ENCODE measurements at regions not wholly inside any gene's neighbourhood (a gene's known extent, or its start where the extent isn't known, plus 50 kb on each side); places are given as distances from the start of the nearest gene placed in this dataset.

DNA sequence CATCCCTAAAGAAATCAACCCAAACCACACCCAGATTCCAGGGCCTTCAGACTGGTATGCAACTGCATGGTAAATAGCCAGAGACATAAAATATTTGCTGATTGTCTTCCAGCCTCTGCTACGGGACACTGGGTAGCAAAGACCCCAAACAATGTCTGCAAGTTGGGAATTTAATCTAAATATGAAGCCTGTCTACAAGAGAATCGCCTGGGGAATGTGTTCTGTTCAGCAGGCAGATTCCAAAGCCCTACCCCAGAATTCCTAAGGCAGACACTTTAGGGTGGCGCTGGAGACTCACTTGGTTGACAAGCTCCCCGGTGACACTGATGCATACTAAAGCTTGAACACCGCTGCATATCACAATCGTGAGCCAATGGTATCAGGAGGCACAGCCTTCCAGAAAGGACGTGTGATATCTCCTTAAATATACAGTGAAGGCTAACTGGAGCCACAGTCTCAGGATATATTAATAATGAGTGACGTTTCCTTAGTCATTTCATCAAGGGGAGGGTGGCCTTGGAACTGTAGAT, 684.1 kb downstream of the NTRK3 start:
- no peak for TF ChIP-seq CTCF (IDR thresholded peaks at IDR 0.05; ENCODE audit: low read depth, low read length)
- TF ChIP-seq EZH2phosphoT487 (IDR thresholded peaks at IDR 0.05; ENCODE audit: low read depth): no peak
